RWPE2 (cell line): ENCODE measurements at regions not wholly inside any gene's neighbourhood (a gene's known extent, or its start where the extent isn't known, plus 50 kb on each side); places are given as distances from the start of the nearest gene placed in this dataset.

Experiments used
- ATAC-seq: fragments of 200-7000 bp; cut with Tn5 transposase; 3 replicates; pipeline ENCODE4 v1.9.1; 2021; ENCODE audit warnings: low read depth
- DNase-seq: peaks from one replicate; pipeline ENCODE4 v3.0.0-alpha.2; 2020; ENCODE audit warnings: low spot score
- H3K27ac ChIP-seq: fragments of 450-650 bp; 2 replicates; pipeline ENCODE4 v1.5.1; 2017; ENCODE audit warnings: mild to moderate bottlenecking; ENCODE audit not compliant: poor library complexity, severe bottlenecking
- H3K27me3 ChIP-seq: fragments of 250-450 bp; sonication (Bioruptor Pico); 2 replicates; pipeline ENCODE4 v1.5.1; 2021; ENCODE audit warnings: mild to moderate bottlenecking, moderate library complexity; ENCODE audit not compliant: insufficient read depth, poor library complexity, severe bottlenecking
- H3K36me3 ChIP-seq: fragments of 250-450 bp; sonication (Bioruptor Pico); 2 replicates; pipeline ENCODE4 v1.5.1; 2020; ENCODE audit warnings: low read depth, mild to moderate bottlenecking, moderate library complexity
- H3K4me1 ChIP-seq: fragments of 250-450 bp; sonication (Bioruptor Pico); 2 replicates; pipeline ENCODE4 v1.5.1; 2021; ENCODE audit warnings: mild to moderate bottlenecking, moderate library complexity; ENCODE audit not compliant: insufficient read depth, poor library complexity, severe bottlenecking
- H3K4me3 ChIP-seq: fragments of 250-450 bp; sonication (Bioruptor Pico); 2 replicates; pipeline ENCODE4 v1.5.1; 2021; ENCODE audit warnings: mild to moderate bottlenecking, moderate library complexity; ENCODE audit not compliant: severe bottlenecking
- H3K9me3 ChIP-seq: fragments of 250-450 bp; sonication (Bioruptor Pico); 2 replicates; pipeline ENCODE4 v1.5.1; 2021; ENCODE audit warnings: mild to moderate bottlenecking, moderate library complexity; ENCODE audit not compliant: severe bottlenecking
- CTCF ChIP-seq: fragments of 450-650 bp; IDR thresholded peaks from one replicate; pipeline ENCODE4 v1.5.1; 2017; ENCODE audit warnings: mild to moderate bottlenecking, moderate library complexity; ENCODE audit not compliant: poor library complexity, severe bottlenecking

GRCh38 chr18:47418746-47419145, 167.3 kb upstream of the SKOR2 start:
- Histone ChIP-seq H3K27ac (no peak overlapping the region), H3K4me3 (no peak overlapping the region), H3K36me3 (no peaks in the 10 kb centered on the region), H3K9me3 (no peaks in the 10 kb centered on the region), H3K4me1 (no peaks in the 10 kb centered on the region), H3K27me3 (peaks cover 15% of the 10 kb centered on the region)
- ATAC-seq (no peak), DNase-seq (no peak)
- no peak for TF ChIP-seq CTCF

GRCh38 chr18:47417807-47418206, 166.3 kb upstream of the SKOR2 start:
- Histone ChIP-seq H3K36me3 (no peaks in the 10 kb centered on the region), H3K4me1 (no peaks in the 10 kb centered on the region), H3K9me3 (no peaks in the 10 kb centered on the region), H3K27ac (no peak overlapping the region), H3K27me3 (peaks cover 16% of the 10 kb centered on the region), H3K4me3 (no peak overlapping the region)
- no peak for DNase-seq
- TF ChIP-seq CTCF: no peak
- no peak for ATAC-seq

GRCh38 chr18:47415881-47416280, 164.4 kb upstream of the SKOR2 start:
- H3K9me3 ChIP-seq: no peaks in the 10 kb centered on the region
- no peak for ATAC-seq
- H3K27me3 ChIP-seq: peaks cover 20% of the 10 kb centered on the region
- TF ChIP-seq CTCF: no peak
- no peak overlapping the region for H3K27ac ChIP-seq
- H3K4me1 ChIP-seq: no peaks in the 10 kb centered on the region
- no peaks in the 10 kb centered on the region for H3K36me3 ChIP-seq
- H3K4me3 ChIP-seq: no peak overlapping the region
- no peak for DNase-seq

GRCh38 chr18:47413327-47413726, 161.9 kb upstream of the SKOR2 start:
- no peak for TF ChIP-seq CTCF
- ATAC-seq (no peak), DNase-seq (no peak)

GRCh38 chr18:47412924-47413323, 161.5 kb upstream of the SKOR2 start:
- Histone ChIP-seq H3K36me3 (no peaks in the 10 kb centered on the region), H3K27ac (no peak overlapping the region), H3K4me1 (no peaks in the 10 kb centered on the region), H3K9me3 (no peaks in the 10 kb centered on the region), H3K4me3 (no peak overlapping the region), H3K27me3 (peaks cover 18% of the 10 kb centered on the region)
- DNase-seq (no peak), ATAC-seq (no peak)
- TF ChIP-seq CTCF: no peak

More at GRCh38 chr18:47413327-47413726, 161.9 kb upstream of the SKOR2 start:
- no peaks in the 10 kb centered on the region for H3K4me1 ChIP-seq
- H3K27ac ChIP-seq: no peak overlapping the region
- no peak overlapping the region for H3K4me3 ChIP-seq
- no peaks in the 10 kb centered on the region for H3K9me3 ChIP-seq
- H3K36me3 ChIP-seq: no peaks in the 10 kb centered on the region
- peaks cover 18% of the 10 kb centered on the region for H3K27me3 ChIP-seq
